DND-41 (cell line): ENCODE measurements at regions not wholly inside any gene's neighbourhood (a gene's known extent, or its start where the extent isn't known, plus 50 kb on each side); places are given as distances from the start of the nearest gene placed in this dataset.

Source experiments
- EZH2 ChIP-seq: IDR thresholded peaks from 3 replicates; pipeline ENCODE4 v1.6.1; 2012; ENCODE audit warnings: borderline replicate concordance, low read depth, mild to moderate bottlenecking, moderate library complexity, low read length, inconsistent platforms; ENCODE audit not compliant: severe bottlenecking
- TF ChIP-seq, protein P1 (sequence below): IDR thresholded peaks from 2 replicates; pipeline ENCODE4 v1.5.1; 2012; ENCODE audit warnings: borderline replicate concordance, low read length, moderate library complexity, mild to moderate bottlenecking; ENCODE audit not compliant: poor library complexity, severe bottlenecking; ENCODE audit errors: extremely low read depth

DNA sequence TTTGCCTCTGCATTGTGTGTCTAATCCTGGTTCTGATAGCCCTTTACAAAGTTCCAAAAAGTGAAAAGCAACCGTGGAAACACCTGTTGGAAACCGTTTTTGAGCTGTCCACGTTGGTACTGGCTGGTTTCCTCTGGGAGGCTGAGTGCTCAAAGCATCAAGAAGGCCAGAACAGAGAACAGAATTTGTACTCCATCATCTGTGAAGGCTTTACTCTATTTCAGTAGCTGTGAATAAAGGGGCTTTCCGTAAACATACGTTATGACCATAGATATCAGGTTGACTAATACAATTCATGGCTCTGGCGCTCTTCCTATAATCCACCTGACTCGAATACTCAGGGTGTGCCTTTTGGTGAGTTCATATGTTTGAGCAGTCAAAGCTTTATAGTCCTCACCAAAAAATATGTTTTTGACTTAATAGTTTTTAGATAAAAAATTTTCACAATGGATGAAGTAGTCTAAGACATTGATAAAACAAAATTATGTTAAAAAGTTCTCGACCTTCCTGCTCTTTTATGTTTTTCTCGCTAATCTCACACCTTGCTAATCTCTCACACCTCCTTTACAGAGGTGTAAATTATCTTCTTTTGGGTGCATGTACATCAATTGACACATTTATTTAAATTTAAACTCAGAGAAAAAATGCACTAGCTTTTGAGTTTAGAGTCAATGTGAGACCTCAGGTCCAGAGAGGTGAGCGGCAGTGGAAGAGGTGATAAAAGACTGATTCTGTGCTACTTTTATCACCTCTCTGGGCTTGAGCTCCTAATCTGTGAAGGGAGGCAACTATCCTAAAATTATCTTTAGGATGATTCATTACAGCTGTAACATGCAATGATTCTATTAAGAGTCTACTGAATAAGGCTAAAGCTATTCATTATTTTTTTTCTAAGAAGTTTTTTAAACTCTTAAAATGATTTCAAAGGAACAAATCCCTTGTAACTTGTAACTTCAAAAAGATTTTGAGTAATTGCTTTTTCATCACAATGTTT, 65.3 kb downstream of the CXCR4 start:
- TF ChIP-seq, protein P1, sequence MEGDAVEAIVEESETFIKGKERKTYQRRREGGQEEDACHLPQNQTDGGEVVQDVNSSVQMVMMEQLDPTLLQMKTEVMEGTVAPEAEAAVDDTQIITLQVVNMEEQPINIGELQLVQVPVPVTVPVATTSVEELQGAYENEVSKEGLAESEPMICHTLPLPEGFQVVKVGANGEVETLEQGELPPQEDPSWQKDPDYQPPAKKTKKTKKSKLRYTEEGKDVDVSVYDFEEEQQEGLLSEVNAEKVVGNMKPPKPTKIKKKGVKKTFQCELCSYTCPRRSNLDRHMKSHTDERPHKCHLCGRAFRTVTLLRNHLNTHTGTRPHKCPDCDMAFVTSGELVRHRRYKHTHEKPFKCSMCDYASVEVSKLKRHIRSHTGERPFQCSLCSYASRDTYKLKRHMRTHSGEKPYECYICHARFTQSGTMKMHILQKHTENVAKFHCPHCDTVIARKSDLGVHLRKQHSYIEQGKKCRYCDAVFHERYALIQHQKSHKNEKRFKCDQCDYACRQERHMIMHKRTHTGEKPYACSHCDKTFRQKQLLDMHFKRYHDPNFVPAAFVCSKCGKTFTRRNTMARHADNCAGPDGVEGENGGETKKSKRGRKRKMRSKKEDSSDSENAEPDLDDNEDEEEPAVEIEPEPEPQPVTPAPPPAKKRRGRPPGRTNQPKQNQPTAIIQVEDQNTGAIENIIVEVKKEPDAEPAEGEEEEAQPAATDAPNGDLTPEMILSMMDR: no peak
- no peak for TF ChIP-seq EZH2
